ENCODE measurements at regions not wholly inside any gene's neighbourhood (a gene's known extent, or its start where the extent isn't known, plus 50 kb on each side); places are given as distances from the start of the nearest gene placed in this dataset.

DNA sequence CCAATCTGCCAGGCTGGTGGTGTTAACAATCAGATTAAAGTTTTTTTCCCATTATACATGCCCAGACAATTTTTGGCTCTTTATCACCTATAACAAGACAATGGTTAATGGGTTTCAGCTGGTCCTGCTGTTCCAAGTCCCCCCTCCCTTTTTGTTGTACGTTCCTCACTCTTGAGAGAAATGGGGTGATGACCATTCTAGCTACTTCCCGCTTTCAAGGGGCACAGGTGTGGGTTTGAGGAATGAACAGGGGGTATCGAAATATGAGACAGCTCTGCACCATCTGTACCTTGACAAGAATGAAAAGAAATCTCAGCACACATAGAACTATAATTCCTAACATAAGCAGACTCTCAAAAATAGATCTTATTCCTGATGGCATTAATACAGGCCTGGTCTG lies 326.8 kb downstream of the PTPRU start:
- Histone ChIP-seq H3K27me3 (peaks cover 0 to 2% (median 0%) of the 10 kb centered on the region in 3 donors), H3K4me3 (no peak overlapping the region), H3K27ac (no peak overlapping the region), H3K9me3 (peaks cover 0 to 9% (median 0%) of the 10 kb centered on the region in 3 donors), H3K4me1 (no peaks in the 10 kb centered on the region), H3K36me3 (no peaks in the 10 kb centered on the region)
- ATAC-seq (no peak), DNase-seq (no peak)
- in situ Hi-C loops (cut with MboI; ENCODE audit: low sequenced_read_pairs in 4 of 4): no loop called here
- intact Hi-C loops (cut with DNase I; ENCODE audit: low total_unique reads): no loop called here
- TF ChIP-seq CTCF (IDR thresholded peaks at IDR 0.05 in 4 of 5, conservative IDR thresholded peaks at IDR 0.05 in 1 of 5) (no peak), POLR2A (IDR thresholded peaks at IDR 0.05) (no peak)

GRCh38 chr1:29559056-29559455 lies 322.7 kb downstream of the PTPRU start:
- Histone ChIP-seq H3K9me3 (no peaks in the 10 kb centered on the region), H3K36me3 (no peaks in the 10 kb centered on the region), H3K4me3 (no peak overlapping the region), H3K27me3 (no peaks in the 10 kb centered on the region), H3K4me1 (no peaks in the 10 kb centered on the region), H3K27ac (no peak overlapping the region)
- in situ Hi-C loops (cut with MboI; ENCODE audit: low sequenced_read_pairs in 4 of 4) (no loop called here), intact Hi-C loops (cut with DNase I; ENCODE audit: low total_unique reads) (no loop called here)
- TF ChIP-seq CTCF (IDR thresholded peaks at IDR 0.05 in 4 of 5, conservative IDR thresholded peaks at IDR 0.05 in 1 of 5) (no peak), POLR2A (IDR thresholded peaks at IDR 0.05) (no peak)
- DNase-seq: no peak
- ATAC-seq: no peak

DNA sequence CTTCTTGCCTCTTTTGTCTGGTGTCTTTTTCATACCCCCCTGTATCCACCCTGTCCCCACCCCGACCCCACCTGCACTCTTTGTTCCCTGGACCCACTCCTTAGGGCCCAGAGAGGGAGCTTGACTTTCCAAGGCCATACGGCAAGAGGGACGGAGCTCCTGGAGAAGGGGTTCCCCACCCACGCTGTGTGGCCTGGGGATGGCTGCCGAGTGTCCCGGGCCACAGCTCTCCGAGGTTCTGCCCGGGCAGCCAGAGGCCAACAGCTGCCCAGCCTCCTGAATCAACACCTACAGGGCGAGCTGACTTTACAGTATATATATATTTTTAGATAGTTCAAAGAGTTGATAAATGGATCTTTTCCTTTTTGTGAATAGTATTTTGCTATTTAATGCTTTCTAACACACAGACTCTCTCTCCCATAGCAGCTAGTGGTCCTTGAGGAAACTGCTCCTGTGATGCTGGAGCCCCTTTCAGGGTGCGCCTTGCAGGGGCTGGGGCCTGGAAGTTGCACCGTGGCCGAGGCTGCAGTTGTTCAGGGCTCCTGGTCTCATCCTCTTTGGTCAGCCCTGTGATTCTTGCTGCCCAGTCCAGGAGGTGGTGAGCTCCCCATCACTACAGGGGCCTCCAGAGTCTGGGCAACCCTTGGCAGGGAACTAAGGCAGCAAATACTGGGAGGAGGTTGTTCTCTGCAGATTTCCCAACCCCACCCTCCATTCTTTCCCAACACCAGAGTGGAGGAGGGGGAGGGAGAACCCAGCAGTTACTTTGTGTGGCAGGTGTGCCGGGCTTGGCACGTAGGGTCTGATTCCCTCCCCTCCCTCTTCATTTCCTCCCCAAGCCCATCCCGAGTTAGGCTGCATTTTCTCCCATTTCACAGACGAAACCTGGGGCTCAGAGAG lies 321.6 kb downstream of the PTPRU start:
- no peaks in the 10 kb centered on the region for H3K36me3 ChIP-seq
- in situ Hi-C loops (cut with MboI; ENCODE audit: low sequenced_read_pairs in 4 of 4) (no loop called here), intact Hi-C loops (cut with DNase I; ENCODE audit: low total_unique reads) (no loop called here)
- H3K9me3 ChIP-seq: no peaks in the 10 kb centered on the region
- H3K4me1 ChIP-seq: no peaks in the 10 kb centered on the region
- H3K4me3 ChIP-seq: no peak overlapping the region
- ATAC-seq (no peak), DNase-seq (no peak)
- TF ChIP-seq CTCF (IDR thresholded peaks at IDR 0.05 in 4 of 5, conservative IDR thresholded peaks at IDR 0.05 in 1 of 5) (no peak), POLR2A (IDR thresholded peaks at IDR 0.05) (no peak)
- no peak overlapping the region for H3K27ac ChIP-seq
- no peaks in the 10 kb centered on the region for H3K27me3 ChIP-seq

DNA sequence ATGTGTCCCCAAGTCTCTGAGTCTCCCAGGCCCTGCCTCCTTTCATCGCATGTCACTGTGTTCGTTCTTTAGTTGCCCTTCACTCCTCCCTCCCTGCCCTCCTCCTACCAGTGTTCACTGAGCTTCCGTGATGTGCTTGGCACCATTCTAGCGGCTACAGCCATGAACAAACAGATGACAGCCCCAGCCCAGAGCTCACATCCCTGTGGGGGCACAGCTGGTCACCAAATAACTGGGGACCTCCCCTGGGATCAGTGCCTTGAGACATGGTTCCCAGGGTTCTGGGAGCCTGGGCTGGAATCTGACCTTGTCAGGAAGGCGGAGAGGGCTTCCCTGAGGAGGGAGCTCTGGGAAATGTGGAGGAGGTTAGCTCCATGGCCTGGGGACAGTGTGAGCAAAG lies 320.7 kb downstream of the PTPRU start:
- no peak overlapping the region for H3K4me3 ChIP-seq
- ATAC-seq (no peak), DNase-seq (no peak)
- no peaks in the 10 kb centered on the region for H3K36me3 ChIP-seq
- H3K27me3 ChIP-seq: no peaks in the 10 kb centered on the region
- H3K4me1 ChIP-seq: no peaks in the 10 kb centered on the region
- TF ChIP-seq POLR2A (IDR thresholded peaks at IDR 0.05): no peak
- TF ChIP-seq CTCF (IDR thresholded peaks at IDR 0.05 in 4 of 5, conservative IDR thresholded peaks at IDR 0.05 in 1 of 5): no peak
- in situ Hi-C loops (cut with MboI; ENCODE audit: low sequenced_read_pairs in 4 of 4) (no loop called here), intact Hi-C loops (cut with DNase I; ENCODE audit: low total_unique reads) (no loop called here)
- H3K27ac ChIP-seq: no peak overlapping the region
- no peaks in the 10 kb centered on the region for H3K9me3 ChIP-seq

Data from gastrocnemius medialis (tissue), 4 donors.